DMS153 (cell line): ENCODE measurements at regions not wholly inside any gene's neighbourhood (a gene's known extent, or its start where the extent isn't known, plus 50 kb on each side); places are given as distances from the start of the nearest gene placed in this dataset.
"Not testable (repeated sequence)": the region's sequence is repeated elsewhere in the genome, so short reads cannot be mapped to it uniquely, and the experiment has no call there.

Experiments used
- DNase-seq: peaks from one replicate; lab custom pipeline; 2025; lab: John Stamatoyannopoulos, UW

DNA sequence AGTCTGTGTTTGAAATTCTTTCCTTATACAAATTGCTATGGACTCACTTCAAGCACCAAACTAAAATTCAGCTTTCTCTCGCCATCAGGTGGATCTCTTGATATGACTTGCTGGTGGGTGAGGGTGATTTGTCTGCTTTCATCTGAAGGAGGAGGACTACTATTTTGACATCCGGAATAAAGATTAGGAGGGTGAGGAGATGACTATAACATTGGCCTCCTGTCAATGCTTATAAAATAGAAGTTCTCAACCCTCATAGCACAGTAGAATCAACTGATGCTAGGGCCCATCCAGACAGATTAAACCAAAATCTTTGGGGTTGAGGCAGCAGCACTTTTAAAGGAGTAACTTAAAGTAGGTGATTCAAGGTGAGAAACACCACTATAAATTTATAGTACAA, 120.4 kb upstream of the DNAJC10 start:
- DNase-seq: no peak

DNA sequence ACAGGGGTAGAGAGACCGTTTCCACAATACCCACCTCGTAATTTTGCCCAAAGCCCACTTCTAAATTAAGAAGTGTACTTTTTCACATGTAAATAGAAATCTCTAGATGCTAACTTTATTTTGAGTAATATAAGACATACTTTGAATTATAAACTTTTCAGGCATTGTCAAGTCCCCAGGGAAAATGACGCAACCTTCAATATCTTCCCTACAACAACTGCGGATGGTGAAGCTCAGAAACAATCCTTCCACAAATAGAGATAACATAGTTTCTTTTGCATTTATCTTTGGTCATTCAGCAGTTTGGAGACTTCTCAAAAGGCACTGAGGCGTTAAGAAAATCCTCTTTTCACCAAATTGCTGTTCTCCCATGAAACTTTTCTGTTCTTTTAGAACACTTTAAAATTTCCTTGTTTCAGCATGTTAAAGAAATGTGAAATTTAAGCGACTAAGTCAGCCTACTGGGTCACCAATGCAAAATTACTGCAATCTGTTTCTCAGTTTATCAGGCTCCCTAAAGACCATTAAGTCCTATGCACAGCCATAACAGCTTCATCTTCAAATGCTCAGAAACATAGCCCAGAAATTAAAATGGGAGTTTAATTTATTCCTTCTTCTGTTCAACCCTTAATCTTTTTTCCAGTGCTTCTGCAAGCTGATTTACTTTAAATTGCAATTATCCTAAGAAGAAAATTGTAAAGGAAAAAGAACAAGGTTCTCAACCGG, 118.3 kb upstream of the DNAJC10 start:
- DNase-seq: no peak

DNA sequence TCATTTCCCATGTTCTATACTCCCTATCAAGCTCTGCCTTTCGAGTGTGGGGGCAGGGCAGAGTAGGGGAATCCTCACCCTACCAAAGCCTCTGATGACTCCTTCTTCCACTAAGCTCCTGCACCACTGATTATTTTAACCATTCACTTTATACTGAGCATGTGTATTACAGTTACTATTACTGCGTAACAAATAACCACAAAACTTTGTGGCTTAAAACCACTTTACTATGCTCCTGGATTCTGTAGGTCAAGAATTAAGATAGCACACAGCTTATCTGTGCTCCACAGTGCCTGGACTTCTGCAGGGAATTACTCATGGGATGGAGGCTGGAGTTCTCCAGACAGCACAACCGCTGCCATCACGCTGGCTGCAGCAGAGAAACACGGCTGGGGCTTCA, 117.4 kb upstream of the DNAJC10 start:
- DNase-seq: no peak

DNA sequence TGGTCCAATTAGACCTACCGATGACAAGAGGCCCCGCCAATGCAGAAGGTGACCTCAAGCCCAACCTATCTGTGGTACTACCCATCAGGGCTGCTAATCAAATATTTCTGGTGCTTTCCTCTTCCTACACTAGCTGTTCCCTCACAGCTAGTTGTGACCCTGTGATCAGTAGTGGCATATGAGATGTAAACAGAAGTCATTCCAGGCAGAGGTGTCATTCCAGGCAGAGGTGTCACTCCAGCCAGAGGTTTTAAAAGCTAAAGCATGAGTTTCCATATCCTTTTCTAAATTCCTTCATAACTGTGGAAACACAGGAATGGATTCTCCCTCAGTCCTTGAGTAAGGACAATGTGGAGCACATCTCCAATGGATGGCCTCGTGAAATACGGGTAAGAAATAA, 110.9 kb upstream of the DNAJC10 start:
- DNase-seq: no peak

DNA sequence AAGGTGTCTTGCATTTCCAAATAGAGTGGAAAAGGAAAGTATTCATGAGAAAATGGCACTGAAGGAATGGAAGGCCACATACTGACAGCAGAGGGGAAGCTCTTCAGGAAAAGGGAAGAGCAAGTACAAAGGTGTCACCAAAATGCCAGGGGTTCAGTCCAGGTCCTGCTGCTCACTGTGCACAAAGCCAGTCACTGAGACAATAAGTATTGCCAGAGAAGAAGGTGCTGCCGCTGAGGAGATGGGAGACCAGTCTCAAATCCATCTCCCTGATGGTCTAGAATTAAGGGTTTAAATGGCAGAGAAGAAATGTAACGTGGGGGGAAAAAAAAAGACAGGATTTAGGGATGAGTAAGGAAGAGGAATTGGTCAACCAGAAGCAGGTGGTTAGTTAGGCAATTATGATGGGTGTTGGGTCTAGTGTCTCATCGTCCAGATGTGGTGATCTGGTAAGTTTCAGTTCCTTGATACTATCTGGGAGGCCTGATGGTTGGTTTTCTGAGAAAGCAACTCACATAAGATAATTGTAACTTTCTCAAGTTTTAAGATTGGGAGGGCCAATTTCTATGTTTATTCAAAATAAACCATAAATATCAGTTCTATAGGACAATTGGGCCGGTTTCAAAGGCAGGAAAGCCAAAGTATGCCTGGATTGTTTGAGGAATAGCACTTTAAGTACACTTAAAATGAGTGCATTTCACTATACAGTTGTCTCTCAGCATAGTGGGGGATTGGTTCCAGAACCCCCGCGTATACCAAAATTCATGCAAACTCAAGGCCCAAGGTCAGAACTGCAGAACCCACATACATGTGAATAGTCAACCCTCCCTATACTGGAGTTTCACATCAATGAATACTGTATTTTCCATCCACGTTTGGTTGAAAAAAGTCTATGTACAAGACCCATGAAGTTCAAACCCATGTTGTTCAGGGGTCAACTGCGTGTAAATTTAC, 109.1 kb upstream of the DNAJC10 start:
- no peak for DNase-seq

DNA sequence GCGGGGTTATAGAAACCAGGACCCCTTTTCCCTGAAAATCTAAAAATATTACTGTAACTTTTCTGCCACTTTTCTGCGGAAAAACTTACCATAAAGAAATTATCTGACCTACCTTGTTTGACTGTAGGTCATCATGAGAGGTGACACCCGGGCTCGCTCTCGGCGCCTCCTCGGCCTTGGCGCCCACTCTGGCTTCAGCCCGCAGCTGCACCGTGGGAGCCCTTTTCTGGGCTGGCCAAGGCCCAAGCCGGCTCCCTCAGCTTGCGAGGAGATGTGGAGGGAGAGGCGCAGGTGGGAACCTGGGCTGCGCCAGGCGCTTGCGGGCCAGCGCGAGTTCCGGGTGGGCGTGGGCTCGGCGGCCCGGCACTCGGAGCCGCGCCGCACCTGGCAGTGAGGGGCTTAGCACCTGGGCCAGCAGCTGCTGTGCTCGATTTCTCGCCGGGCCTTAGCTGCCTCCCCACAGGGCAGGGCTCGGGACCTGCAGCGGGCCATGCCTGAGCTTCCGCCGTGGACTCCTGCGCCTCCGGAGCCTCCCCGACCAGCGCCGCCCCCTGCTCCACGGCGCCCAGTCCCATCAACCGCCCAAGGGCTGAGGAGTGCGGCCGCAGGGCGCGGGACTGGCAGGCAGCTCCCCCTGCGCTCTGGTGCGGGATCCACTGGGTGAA, 107.7 kb upstream of the DNAJC10 start:
- DNase-seq: no peak

DNA sequence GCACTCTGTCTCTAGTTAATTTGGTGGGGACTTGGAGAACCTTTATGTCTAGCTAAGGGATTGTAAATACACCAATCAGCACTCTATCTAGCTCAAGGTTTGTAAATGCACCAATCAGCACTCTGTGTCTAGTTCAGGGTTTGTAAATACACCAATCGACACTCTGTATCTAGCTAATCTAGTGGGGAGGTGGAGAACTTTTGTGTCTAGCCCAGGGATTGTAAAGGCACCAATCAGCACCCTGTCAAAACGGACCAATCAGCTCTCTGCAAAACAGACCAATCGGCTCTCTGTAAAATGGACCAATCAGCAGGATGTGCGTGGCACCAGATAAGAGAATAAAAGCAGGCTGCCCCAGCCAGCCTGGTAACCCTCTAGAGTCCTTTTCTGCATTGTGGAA, 107.1 kb upstream of the DNAJC10 start:
- DNase-seq: not testable (repeated sequence)

DNA sequence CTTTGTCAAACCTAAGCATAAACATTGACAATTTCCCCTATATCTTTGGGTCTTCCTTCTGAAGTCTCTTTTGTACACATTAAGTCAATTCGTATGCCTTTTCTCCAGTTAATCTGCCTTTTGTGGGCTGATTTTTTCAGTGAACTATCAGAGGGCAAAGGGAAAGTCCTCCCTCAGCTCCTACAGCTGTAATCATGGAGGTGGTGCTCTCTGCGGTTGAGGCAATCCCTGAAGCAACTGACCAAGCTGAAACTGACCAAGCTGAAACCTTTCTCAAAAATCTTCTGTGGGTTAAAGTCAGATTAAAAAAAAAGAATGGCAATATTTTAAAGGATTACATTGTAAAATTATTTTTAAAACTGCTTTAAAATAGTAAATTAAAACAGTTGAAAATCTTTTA, 105.8 kb upstream of the DNAJC10 start:
- DNase-seq: no peak

DNA sequence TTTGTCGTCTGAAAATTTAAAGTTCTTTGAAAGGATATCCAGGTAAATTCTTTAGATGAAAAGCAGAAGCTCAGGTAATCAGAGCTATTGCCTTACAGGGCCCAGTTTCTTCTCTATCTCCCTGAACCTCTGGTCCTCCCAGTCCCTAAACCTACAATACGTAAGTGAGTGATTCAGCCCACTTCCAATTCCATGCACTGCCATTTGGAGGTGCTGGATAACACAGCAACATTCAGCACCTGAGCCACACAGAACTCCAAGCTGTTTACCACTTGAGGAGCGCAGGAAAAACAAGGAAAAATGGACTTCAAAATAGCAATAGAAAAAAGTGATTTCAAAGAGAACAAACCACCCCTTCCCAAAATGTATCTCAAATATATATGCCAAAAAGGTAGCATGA, 105.0 kb upstream of the DNAJC10 start:
- DNase-seq: no peak

DNA sequence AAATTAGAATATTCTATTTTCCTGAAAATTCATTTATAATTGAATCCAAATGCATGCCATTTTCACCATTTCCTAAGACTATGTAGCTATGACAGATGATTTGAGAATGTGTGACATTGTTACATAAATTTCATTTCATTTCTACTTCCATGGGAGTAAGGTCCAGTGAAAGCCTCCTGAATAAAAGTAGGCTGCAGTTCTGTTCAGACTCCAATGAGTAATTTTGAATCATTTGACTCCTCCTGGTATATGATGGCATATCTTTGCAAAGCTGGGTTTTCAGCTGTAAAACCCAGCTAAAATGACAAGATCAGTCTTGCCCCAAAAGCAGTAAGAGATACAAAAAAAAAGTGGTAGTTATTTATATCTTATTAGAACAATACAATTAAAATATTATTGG, 101.0 kb upstream of the DNAJC10 start:
- no peak for DNase-seq

DNA sequence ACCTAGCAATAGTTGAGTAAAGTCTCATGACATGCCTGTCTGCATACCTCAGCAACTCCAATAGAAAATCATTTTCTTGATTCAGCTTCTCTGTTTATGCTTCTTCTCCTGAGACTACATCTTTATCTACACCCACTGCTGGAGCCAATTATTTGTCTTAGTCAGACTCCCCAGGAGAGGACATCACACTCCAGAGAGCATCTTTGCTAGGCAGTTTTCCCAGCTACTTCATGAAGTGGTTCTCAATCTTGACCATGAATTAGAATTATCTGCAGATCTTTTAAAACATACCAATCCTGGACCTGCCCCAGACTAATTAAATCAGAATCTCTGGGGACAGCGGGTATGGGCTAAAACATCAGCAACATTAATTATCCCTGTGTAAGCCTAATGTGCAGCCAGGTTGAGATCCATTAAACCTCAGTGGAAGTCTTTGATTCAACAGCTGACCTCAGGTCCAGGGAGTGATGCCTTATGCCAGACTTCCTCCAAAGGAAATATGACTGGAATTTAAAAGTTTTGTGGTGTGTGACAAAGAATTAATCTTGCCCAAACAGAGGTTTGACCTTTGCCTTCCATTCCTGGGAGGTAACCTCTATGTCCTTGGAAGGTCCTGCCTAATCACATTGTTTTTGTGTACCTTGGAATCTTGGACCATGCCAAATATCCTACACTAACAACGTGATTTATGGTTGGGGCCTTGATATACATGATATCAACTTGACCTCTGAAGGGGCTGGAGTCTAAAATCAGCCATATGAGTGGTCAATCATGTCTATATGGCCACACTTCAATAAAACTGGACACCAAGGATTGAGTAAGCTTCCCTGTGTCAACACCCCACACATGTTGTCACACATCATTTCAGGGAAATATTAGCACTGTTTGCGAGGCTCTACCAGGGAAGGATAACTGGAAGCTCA, 99.3 kb upstream of the DNAJC10 start:
- no peak for DNase-seq

DNA sequence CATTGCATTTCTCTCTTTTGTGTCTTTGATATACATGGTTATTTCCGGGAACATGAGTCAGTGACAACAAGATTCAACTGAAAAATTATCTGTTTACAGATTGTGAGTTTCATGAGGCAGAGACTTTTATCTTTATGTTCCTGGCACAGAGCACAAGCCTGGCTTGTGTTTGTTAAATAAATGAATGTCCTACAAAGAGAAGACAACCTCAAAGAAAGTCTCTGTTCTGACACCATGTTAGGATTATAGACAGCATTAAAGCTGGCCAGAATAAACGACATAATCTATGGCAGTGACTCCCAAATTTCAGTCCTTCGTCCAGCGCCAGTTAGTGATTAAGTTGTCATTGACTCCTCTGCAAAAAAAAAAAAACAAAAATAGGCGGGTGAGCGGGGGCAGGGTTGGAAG, 97.4 kb upstream of the DNAJC10 start:
- DNase-seq: peak; percentile 47

DNA sequence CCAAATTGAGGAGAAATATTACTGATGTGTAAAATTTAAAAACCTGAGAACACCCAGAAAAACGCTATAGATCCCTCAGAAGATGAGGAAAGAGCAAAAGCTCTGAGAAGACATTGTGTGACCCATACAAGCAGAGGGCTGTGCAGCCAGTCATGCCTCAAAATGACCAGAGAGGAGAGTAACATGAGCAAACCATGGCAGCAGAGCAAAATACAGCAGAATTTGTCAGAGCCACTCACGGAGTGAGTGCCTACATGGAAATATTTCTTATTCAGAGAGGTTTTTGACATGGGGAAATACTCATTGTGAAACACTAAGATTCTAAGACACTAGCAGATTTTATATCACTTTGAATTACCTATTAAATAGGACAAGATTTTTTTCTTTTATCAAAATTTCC, 96.8 kb upstream of the DNAJC10 start:
- DNase-seq: no peak

DNA sequence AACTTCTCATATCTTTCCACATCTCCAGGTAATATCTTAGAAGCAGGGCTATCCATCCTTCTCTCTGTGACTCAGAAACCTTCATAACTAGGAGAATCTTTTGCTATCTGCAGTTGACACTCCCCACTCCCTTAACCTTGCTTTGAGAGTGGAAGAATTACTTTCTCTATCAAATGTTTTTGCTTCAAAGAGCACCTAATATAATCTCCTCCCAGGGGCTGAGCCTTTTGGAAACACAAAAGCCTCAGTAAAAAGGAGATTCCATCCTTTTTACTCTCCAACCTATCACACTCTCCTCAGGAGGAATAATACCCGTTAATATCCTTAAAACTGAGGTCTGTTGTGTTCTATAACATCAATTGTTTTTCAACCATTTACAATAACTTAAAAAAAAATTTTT, 94.9 kb upstream of the DNAJC10 start:
- no peak for DNase-seq

DNA sequence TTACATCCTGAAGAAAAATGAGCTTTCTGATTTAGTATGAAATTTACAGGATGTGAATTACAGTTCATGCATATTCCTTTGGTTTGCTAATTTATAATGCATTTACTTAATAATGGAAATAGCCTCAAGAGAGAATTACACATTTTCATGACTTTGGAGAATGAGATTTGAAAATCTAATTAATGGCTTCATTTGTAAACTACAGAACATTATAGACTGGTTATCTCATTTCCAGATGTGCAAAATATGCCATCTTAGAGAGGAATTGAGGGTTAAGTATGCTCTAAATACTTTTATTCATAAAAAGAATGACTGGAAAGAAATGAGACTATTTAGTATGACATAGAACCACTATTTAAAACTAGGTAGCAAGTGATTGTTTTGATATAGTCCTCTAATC, 94.2 kb upstream of the DNAJC10 start:
- DNase-seq: no peak

DNA sequence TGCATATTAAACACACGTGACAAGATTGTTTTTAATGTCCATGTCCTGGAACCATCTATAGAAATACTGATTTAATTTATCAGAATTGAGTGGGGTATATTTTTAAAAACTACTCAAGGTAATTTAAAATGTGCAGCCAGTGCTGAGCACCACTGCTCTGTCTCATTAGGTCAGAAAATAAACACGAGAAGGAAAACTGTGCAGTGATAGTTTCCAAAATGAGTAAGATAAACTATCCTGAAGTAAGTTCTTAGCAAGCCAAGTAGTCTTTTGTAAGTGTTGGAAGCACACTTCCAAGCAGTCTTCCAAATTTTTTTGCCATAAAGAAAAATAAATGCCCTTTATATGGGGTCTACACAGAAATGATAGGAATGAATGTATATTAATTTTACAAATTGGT, 93.8 kb upstream of the DNAJC10 start:
- no peak for DNase-seq

DNA sequence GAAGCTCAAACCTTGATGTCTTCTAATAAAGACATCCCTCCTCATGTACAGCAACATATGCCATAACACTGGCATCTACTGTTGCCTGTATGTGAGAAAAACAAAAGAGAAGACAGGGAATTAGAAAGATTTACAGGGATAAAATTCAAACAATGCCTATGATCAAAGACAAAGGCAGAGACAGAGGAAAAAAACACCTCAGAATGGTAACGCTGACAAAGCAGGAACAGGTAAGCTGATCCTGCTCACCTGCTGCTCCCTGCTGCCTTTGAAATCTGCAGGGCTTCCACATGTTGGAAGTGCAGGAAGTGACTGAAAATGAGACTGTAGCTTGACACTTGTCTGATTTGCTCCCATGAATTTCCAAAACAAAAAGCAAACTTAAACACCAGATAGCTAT, 90.2 kb upstream of the DNAJC10 start:
- DNase-seq: peak; percentile 93

DNA sequence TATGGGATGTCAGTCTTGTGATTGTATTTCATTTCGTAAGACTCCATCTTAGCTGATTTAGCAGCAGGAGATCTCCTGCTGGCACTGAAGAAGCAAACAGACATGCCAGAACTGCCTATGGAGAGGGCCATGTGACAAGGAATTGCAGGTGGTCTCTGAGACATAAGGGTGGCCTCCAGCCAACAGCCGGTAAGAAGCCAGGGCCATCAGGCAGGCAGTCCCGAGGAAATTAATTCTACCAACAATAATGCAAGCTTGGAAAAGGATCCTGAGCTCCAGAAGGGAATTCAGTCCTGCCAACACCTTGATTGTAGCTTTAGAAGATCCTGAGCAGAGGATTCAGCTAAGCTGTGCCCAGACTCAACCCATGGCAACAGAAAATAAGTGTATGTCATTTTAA, 87.1 kb upstream of the DNAJC10 start:
- no peak for DNase-seq

DNA sequence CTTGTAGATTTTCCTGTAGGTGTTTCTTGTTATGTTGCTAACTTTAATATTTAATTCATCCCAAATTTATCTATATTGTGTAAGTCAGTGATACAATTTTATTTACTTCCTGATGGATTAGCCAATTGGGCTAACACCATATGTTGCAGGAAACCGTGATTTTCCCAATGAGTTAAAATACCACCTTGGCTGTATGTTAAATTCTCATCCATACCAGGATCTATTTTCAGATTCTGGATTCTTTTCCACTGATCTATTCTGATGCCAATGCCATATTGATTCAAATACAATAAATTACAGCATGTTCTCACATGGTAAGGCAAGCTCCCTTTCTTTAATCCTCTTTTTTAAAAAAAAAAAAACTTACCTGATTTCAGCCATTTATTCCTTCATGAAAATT, 85.8 kb upstream of the DNAJC10 start:
- DNase-seq: no peak

DNA sequence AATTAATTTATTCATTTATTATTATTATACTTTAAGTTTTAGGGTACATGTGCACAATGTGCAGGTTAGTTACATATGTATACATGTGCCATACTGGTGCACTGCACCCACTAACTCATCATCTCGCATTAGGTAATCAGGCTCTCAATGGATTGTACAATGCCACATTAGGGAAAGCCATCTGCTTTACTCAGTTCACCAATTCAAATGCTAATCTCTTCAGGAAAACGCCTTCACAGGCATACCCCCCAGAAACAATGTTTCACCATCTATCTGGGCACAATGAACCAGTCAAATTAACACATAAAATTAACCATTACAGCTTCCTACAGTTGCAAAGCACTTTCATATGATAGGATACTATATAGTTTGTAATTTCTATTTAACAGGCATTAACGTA, 84.8 kb upstream of the DNAJC10 start:
- DNase-seq: no peak

DNA sequence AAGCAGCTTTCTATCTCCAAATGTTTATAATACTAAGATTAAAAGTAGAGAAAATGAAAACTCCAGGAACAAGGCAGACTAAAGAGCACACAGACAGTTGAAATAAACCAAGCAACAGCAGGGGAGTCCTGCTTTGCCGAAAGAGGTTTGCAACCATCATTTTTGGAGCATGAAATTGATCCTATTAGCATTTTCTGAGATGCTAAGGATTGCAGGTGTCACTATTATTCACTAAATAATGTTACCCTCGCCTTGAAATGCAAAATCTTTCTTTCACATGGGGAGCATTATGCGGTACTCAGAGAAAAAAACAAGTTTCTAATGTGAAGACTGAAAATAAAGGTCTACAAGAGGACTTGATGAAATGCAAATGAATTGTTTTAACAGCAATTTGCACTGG, 81.7 kb upstream of the DNAJC10 start:
- no peak for DNase-seq

DNA sequence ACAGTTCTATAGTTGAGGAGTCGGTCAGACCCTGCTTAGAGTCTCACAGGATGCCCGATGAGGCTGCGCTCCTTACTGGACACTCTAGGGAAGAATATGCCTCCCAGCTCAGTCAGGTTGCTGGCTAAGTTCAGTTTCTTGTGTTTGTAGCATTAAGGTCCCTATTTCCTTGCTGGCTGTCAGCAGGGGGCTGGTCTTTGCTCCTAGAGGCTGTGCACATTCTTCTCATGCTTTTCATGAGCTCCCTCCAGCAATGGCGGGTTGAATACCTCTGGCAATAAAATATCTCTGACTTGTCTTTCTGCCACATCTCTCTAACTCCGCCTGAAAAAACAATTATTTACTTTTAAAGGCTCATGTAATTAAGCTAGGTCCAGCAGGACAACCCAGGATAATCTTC, 79.4 kb upstream of the DNAJC10 start:
- no peak for DNase-seq
